IMR-90 (cell line): ENCODE measurements at regions not wholly inside any gene's neighbourhood (a gene's known extent, or its start where the extent isn't known, plus 50 kb on each side); places are given as distances from the start of the nearest gene placed in this dataset.

ENCODE experiments used
- ATAC-seq: fragments of 200-7000 bp; cut with Tn5 transposase; 2 replicates; pipeline ENCODE4 v1.9.1; 2020; ENCODE audit warnings: low read depth, mild to moderate bottlenecking, moderate library complexity
- BruUV-seq: library from RNA; stranded (reverse); fragments of 400-500 nt; replicated peaks from 2 replicates; lab custom pipeline; 2021; lab: Mats Ljungman, UMichigan
- CTCF ChIA-PET: fragments of 300-600 bp; formaldehyde crosslinking; extraction: SDS; loops from one replicate; lab custom pipeline; 2021; ENCODE audit warnings: antibody characterized with exemption; lab: Yijun Ruan, JAX
- POLR2A ChIA-PET: fragments of 300-600 bp; sonication (Branson Sonifier 250); formaldehyde crosslinking; loops from one replicate; lab custom pipeline; 2022; ENCODE audit warnings: antibody characterized with exemption; ENCODE audit not compliant: unreplicated experiment; lab: Charles Lee
- DNase-seq: peaks from one replicate; pipeline ENCODE4 v3.0.0; 2013
- H2AFZ ChIP-seq: replicated peaks from 2 replicates; pipeline ENCODE3; 2013; ENCODE audit warnings: low read length, mild to moderate bottlenecking; ENCODE audit not compliant: poor library complexity
- H2AK5ac ChIP-seq: 2 replicates; pipeline ENCODE4 v1.6.1; 2013; ENCODE audit warnings: low read depth, low read length, inconsistent platforms
- H2AK9ac ChIP-seq: replicated peaks from 2 replicates; pipeline ENCODE3; 2013; ENCODE audit warnings: mild to moderate bottlenecking, low read depth, low read length, moderate library complexity; ENCODE audit not compliant: poor library complexity
- H2BK120ac ChIP-seq: 2 replicates; pipeline ENCODE4 v1.6.1; 2013; ENCODE audit warnings: low read depth, low read length, inconsistent platforms
- H2BK15ac ChIP-seq: 3 replicates; pipeline ENCODE4 v1.6.1; 2013; ENCODE audit warnings: low read depth, low read length, inconsistent platforms
- H2BK20ac ChIP-seq: 2 replicates; pipeline ENCODE4 v1.6.1; 2013; ENCODE audit warnings: low read depth, mild to moderate bottlenecking, inconsistent platforms, low read length, moderate library complexity
- H2BK5ac ChIP-seq: 2 replicates; pipeline ENCODE4 v1.6.1; 2013; ENCODE audit warnings: mild to moderate bottlenecking, low read depth, low read length, inconsistent platforms; ENCODE audit not compliant: poor library complexity, severe bottlenecking
- H3K14ac ChIP-seq: replicated peaks from 2 replicates; pipeline ENCODE4 v1.6.1; 2013; ENCODE audit warnings: low read depth, low read length, inconsistent platforms
- H3K18ac ChIP-seq: 2 replicates; pipeline ENCODE4 v1.6.1; 2013; ENCODE audit warnings: low read depth, low read length, control low read depth
- H3K23ac ChIP-seq: 2 replicates; pipeline ENCODE4 v1.6.1; 2013; ENCODE audit warnings: low read depth, low read length, inconsistent platforms
- H3K27ac ChIP-seq: 2 replicates; pipeline ENCODE4 v1.5.1; 2013; ENCODE audit warnings: mild to moderate bottlenecking, control low read depth, low read length; ENCODE audit not compliant: insufficient read depth
- H3K27me3 ChIP-seq: 2 replicates; pipeline ENCODE4 v1.6.1; 2013; ENCODE audit warnings: low read length; ENCODE audit not compliant: control insufficient read depth, insufficient read depth
- H3K36me3 ChIP-seq: 2 replicates; pipeline ENCODE4 v1.6.1; 2013; ENCODE audit warnings: low read length, mixed read lengths; ENCODE audit not compliant: control insufficient read depth, insufficient read depth
- H3K4ac ChIP-seq: 2 replicates; pipeline ENCODE4 v1.6.1; 2013; ENCODE audit warnings: low read depth, low read length, inconsistent platforms
- H3K4me1 ChIP-seq: 2 replicates; pipeline ENCODE4 v1.6.1; 2013; ENCODE audit warnings: low read length, mixed read lengths; ENCODE audit not compliant: control insufficient read depth, insufficient read depth
- H3K4me2 ChIP-seq: 2 replicates; pipeline ENCODE4 v1.6.1; 2013; ENCODE audit warnings: low read depth, mild to moderate bottlenecking, control low read depth, low read length, moderate library complexity
- H3K4me3 ChIP-seq: 2 replicates; pipeline ENCODE4 v1.5.1; 2013; ENCODE audit warnings: low read depth, mild to moderate bottlenecking, control low read depth, low read length, moderate library complexity; ENCODE audit not compliant: insufficient read depth
- H3K56ac ChIP-seq: 2 replicates; pipeline ENCODE4 v1.6.1; 2013; ENCODE audit warnings: low read length, inconsistent platforms; ENCODE audit not compliant: insufficient read depth; ENCODE audit errors: extremely low read depth
- H3K79me1 ChIP-seq, 2 experiments: 2 replicates each; pipeline ENCODE4 v1.6.1; 2013; ENCODE audit warnings: low read length in 2 of 2, inconsistent platforms in 1 of 2, low read depth in 1 of 2
- H3K9ac ChIP-seq: 2 replicates; pipeline ENCODE4 v1.6.1; 2013; ENCODE audit warnings: low read depth, low read length, control low read depth
- H3K9me1 ChIP-seq: 2 replicates; pipeline ENCODE4 v1.6.1; 2013; ENCODE audit warnings: low read length, inconsistent platforms; ENCODE audit not compliant: insufficient read depth
- H3K9me3 ChIP-seq: 2 replicates; pipeline ENCODE4 v1.6.1; 2013; ENCODE audit warnings: low read length; ENCODE audit not compliant: control insufficient read depth, insufficient read depth
- H4K20me1 ChIP-seq: 2 replicates; pipeline ENCODE4 v1.6.1; 2013; ENCODE audit warnings: low read length, inconsistent platforms; ENCODE audit not compliant: insufficient read depth
- H4K5ac ChIP-seq: 2 replicates; pipeline ENCODE4 v1.6.1; 2013; ENCODE audit warnings: mild to moderate bottlenecking, low read depth, low read length, control low read depth
- H4K8ac ChIP-seq, 2 experiments: 2 replicates each; pipeline ENCODE4 v1.6.1; 2013; ENCODE audit warnings: low read depth in 2 of 2, low read length in 2 of 2, control low read depth in 1 of 2, inconsistent platforms in 1 of 2
- H4K91ac ChIP-seq: 2 replicates; pipeline ENCODE4 v1.6.1; 2013; ENCODE audit warnings: low read depth, low read length, inconsistent platforms; ENCODE audit not compliant: insufficient read depth
- BHLHE40 ChIP-seq: fragments of 150-350 bp; IDR thresholded peaks from 2 replicates; pipeline ENCODE4 v1.6.1; 2016; ENCODE audit warnings: mild to moderate bottlenecking, low read depth, low read length
- CEBPB ChIP-seq: IDR thresholded peaks from 2 replicates; pipeline ENCODE4 v1.6.1; 2012; ENCODE audit warnings: low read depth, low read length, improper control_type of control experiment
- CHD1 ChIP-seq: IDR thresholded peaks from 2 replicates; pipeline ENCODE4 v1.6.1; 2012; ENCODE audit warnings: low read depth, low read length, improper control_type of control experiment
- ELK1 ChIP-seq: fragments of 150-350 bp; IDR thresholded peaks from 2 replicates; pipeline ENCODE4 v1.6.1; 2016; ENCODE audit warnings: low read depth, mild to moderate bottlenecking, low read length, moderate library complexity, borderline replicate concordance
- MAFK ChIP-seq: IDR thresholded peaks from 2 replicates; pipeline ENCODE4 v1.6.1; 2012; ENCODE audit warnings: low read depth, low read length, improper control_type of control experiment
- MAZ ChIP-seq: IDR thresholded peaks from 2 replicates; pipeline ENCODE4 v1.6.1; 2012; ENCODE audit warnings: low read depth, mild to moderate bottlenecking, low read length, improper control_type of control experiment, moderate library complexity, borderline replicate concordance
- MXI1 ChIP-seq: IDR thresholded peaks from 2 replicates; pipeline ENCODE4 v1.6.1; 2012; ENCODE audit warnings: low read depth, mild to moderate bottlenecking, low read length, moderate library complexity, borderline replicate concordance
- NFE2L2 ChIP-seq: fragments of 150-350 bp; IDR thresholded peaks from 2 replicates; pipeline ENCODE4 v1.6.1; 2016; ENCODE audit warnings: low read depth, mild to moderate bottlenecking, low read length
- POLR2A ChIP-seq: IDR thresholded peaks from 2 replicates; pipeline ENCODE4 v1.6.1; 2012; ENCODE audit warnings: mild to moderate bottlenecking, low read depth, low read length
- RAD21 ChIP-seq: IDR thresholded peaks from 2 replicates; pipeline ENCODE4 v1.6.1; 2012; ENCODE audit warnings: low read length, improper control_type of control experiment
- RCOR1 ChIP-seq: IDR thresholded peaks from 2 replicates; pipeline ENCODE4 v1.6.1; 2012; ENCODE audit warnings: mild to moderate bottlenecking, low read length, improper control_type of control experiment; ENCODE audit not compliant: insufficient replicate concordance
- RFX5 ChIP-seq: IDR thresholded peaks from 2 replicates; pipeline ENCODE4 v1.8.0; 2012; ENCODE audit warnings: low read depth, mild to moderate bottlenecking, low read length, moderate library complexity
- SMC3 ChIP-seq: fragments of 150-350 bp; IDR thresholded peaks from 2 replicates; pipeline ENCODE4 v1.6.1; 2016; ENCODE audit warnings: low read depth, mild to moderate bottlenecking, antibody characterized with exemption, low read length, moderate library complexity
- USF2 ChIP-seq: fragments of 150-350 bp; IDR thresholded peaks from 2 replicates; pipeline ENCODE4 v1.6.1; 2017; ENCODE audit warnings: mild to moderate bottlenecking, antibody characterized with exemption, low read length, low read depth
- WGBS, 2 experiments: methylation state at CpG; one replicate each; pipeline versions ENCODE4 v1.1.5 to v1.1.7; 2013; ENCODE audit warnings: missing lambda C conversion rate in 2 of 2; ENCODE audit not compliant: insufficient read length in 1 of 2; ENCODE audit errors: extremely low coverage in 2 of 2; 5-methylcytosine and 5-hydroxymethylcytosine counted together
- dilution Hi-C: fragments of 300-500 bp; cut with HindIII; formaldehyde crosslinking; loops from one replicate; pipeline ENCODE4 v1.14.3; 2018; ENCODE audit warnings: low sequenced_read_pairs; ENCODE audit not compliant: unreplicated experiment
- in situ Hi-C: fragments of 300-500 bp; cut with MboI; formaldehyde crosslinking; loops from 3 replicates; pipeline ENCODE4 v1.14.3; 2019; ENCODE audit warnings: low sequenced_read_pairs, inconsistent platforms, mixed read lengths
- intact Hi-C: fragments of 100-400 bp; cut with micrococcal nuclease; formaldehyde crosslinking; loops from 2 replicates; pipeline ENCODE4 v1.10.0; 2022

GRCh38 chr6:12637960-12638641 is 78.5 kb upstream of the PHACTR1 start (continued):
- TF ChIP-seq CEBPB = no peak

- no peak overlapping the region for H3K4ac ChIP-seq
- H3K4me2 ChIP-seq = no peak overlapping the region
- no peak overlapping the region for H3K56ac ChIP-seq
- no peak overlapping the region for H3K9ac ChIP-seq
- H4K5ac ChIP-seq = no peak overlapping the region
- ChIA-PET POLR2A (no interaction called here), CTCF (no interaction called here)
- no TSS peak for BruUV-seq
- H3K9me3 ChIP-seq = no peaks in the 10 kb centered on the region
- no peak overlapping the region for H2BK5ac ChIP-seq
- no peak overlapping the region for H4K8ac ChIP-seq
- in situ Hi-C loops = loop anchor here (25.0 kb wide), 1 partner anchor 247 kb away; no protein-coding TSS in a partner anchor
- H3K9me1 ChIP-seq = no peaks in the 10 kb centered on the region
- no peak overlapping the region for H2BK120ac ChIP-seq
- H2AK5ac ChIP-seq = no peak overlapping the region
- H3K18ac ChIP-seq = no peak overlapping the region
- no CpG with 5 or more reads among the region's 1 CpG for WGBS, 2 experiments
- intact Hi-C loops = no loop called here
- no peaks in the 10 kb centered on the region for H3K79me1 ChIP-seq
- H2AK9ac ChIP-seq = no peak overlapping the region
- no peak overlapping the region for H2BK20ac ChIP-seq
- H4K20me1 ChIP-seq = no peaks in the 10 kb centered on the region
- dilution Hi-C loops = no loop called here
- no peaks in the 10 kb centered on the region for H3K36me3 ChIP-seq
- no peak overlapping the region for H2BK15ac ChIP-seq
- no peaks in the 10 kb centered on the region for H3K4me1 ChIP-seq
- no peak for DNase-seq
- no peak overlapping the region for H4K91ac ChIP-seq
- no peak overlapping the region for H2AFZ ChIP-seq
- H3K27me3 ChIP-seq = no peaks in the 10 kb centered on the region
- H3K27ac ChIP-seq = no peak overlapping the region
- H3K14ac ChIP-seq = no peak overlapping the region
- ATAC-seq = no peak
- no peak overlapping the region for H3K23ac ChIP-seq
- H3K4me3 ChIP-seq = no peak overlapping the region
- TF ChIP-seq MAZ = no peak
- no peak for TF ChIP-seq POLR2A
- TF ChIP-seq CHD1 = no peak
- no peak for TF ChIP-seq BHLHE40
- TF ChIP-seq SMC3 = no peak
- TF ChIP-seq USF2 = no peak
- no peak for TF ChIP-seq ELK1
- no peak for TF ChIP-seq MXI1
- no peak for TF ChIP-seq MAFK
- TF ChIP-seq NFE2L2 = no peak
- no peak for TF ChIP-seq RCOR1
- no peak for TF ChIP-seq RFX5
- TF ChIP-seq RAD21 = no peak
Observed at GRCh38 chr6:12640438-12640837, 76.1 kb upstream of the PHACTR1 start.
